Adrenal gland (tissue), 9 donors: ENCODE measurements at regions not wholly inside any gene's neighbourhood (a gene's known extent, or its start where the extent isn't known, plus 50 kb on each side); places are given as distances from the start of the nearest gene placed in this dataset.
A peak's percentile ranks its signal among the peaks of the same experiment; 100 is the strongest.

Source experiments
- DNase-seq, 7 donors: peaks; one replicate each; pipeline ENCODE4 v3.0.0-alpha.2; 2019 to 2020
- H3K27ac ChIP-seq, 5 donors: fragments of 200-600 bp; sonication (generic) in 4 of 5; 1 replicate in 3 of 5; 2 replicates in 2 of 5; pipeline versions ENCODE4 v1.5.1 to v1.8.0; 2016 to 2020; ENCODE audit warnings: mild to moderate bottlenecking in 1 of 5
- H3K27me3 ChIP-seq: fragments of 200-600 bp; 2 replicates; pipeline ENCODE4 v1.8.0; 2021
- H3K36me3 ChIP-seq, 2 donors: fragments of 200-600 bp; replicated peaks in 1 of 2; 1 replicate in 1 of 2; 2 replicates in 1 of 2; pipeline versions ENCODE4 v1.5.1 to v1.8.0; 2018 to 2022
- H3K4me1 ChIP-seq, 2 donors: fragments of 200-600 bp; replicated peaks in 1 of 2; 1 replicate in 1 of 2; 2 replicates in 1 of 2; pipeline versions ENCODE4 v1.5.1 to v1.8.0; 2018 to 2021
- H3K4me3 ChIP-seq, 4 donors: fragments of 200-600 bp; sonication (generic) in 3 of 4; one replicate each; pipeline ENCODE4 v1.5.1; 2016 to 2018
- H3K9me3 ChIP-seq, 3 donors: fragments of 200-600 bp; sonication (generic) in 1 of 3; replicated peaks in 1 of 3; 1 replicate in 2 of 3; 2 replicates in 1 of 3; pipeline versions ENCODE4 v1.5.1 to v1.8.0; 2016 to 2021
- CTCF ChIP-seq, 6 experiments: fragments of 450-650 bp in 4 of 6; fragments of 200-600 bp in 2 of 6; sonication (generic) in 1 of 6; IDR thresholded peaks; 1 replicate in 5 of 6; 2 replicates in 1 of 6; pipeline versions ENCODE4 v1.5.1 to v1.8.0; 2016 to 2021; ENCODE audit warnings: antibody characterized with exemption in 6 of 6, mild to moderate bottlenecking in 2 of 6, moderate library complexity in 1 of 6
- POLR2A ChIP-seq, 2 donors: fragments of 450-650 bp; IDR thresholded peaks; one replicate each; pipeline ENCODE4 v1.6.1; 2017; ENCODE audit warnings: antibody characterized with exemption in 2 of 2, mild to moderate bottlenecking in 2 of 2, moderate library complexity in 1 of 2
- WGBS, 4 donors: extraction: QIAGEN DNeasy Blood & Tissue Kit in 2 of 4; methylation state at CpG; one replicate each; pipeline versions ENCODE4 v1.1.5 to v1.1.7; 2013 to 2017; 5-methylcytosine and 5-hydroxymethylcytosine counted together
- intact Hi-C, 2 donors: fragments of 100-400 bp; cut with DNase I; formaldehyde crosslinking; loops; one replicate each; pipeline versions ENCODE4 v1.14.1 to v1.15.0; 2022 to 2023
- donor health status: healthy with polysubstance abuse.
- donor health status: Bipolar disorder and iron deficiency.
- donor health status: DM: yes; HTN: yes; CAD: no.
- donor health status: DM: no; HTN: no; CAD: no.
- donor health status: DM: no; HTN: no; CAD: no.

- no peak for TF ChIP-seq CTCF (IDR thresholded peaks at IDR 0.05)
- TF ChIP-seq POLR2A (IDR thresholded peaks at IDR 0.05): no peak
- no peak for DNase-seq
- Histone ChIP-seq H3K9me3 (no peaks in the 10 kb centered on the region), H3K4me1 (peaks cover 18 to 34% of the 10 kb centered on the region in 2 donors), H3K36me3 (no peaks in the 10 kb centered on the region), H3K27me3 (no peaks in the 10 kb centered on the region), H3K27ac (no peak overlapping the region), H3K4me3 (no peak overlapping the region)
- WGBS, 4 donors: 72 to 79% (median 77%) methylated on average over 9 of the region's 9 CpGs
- intact Hi-C loops: no loop called here
Measured at GRCh38 chr12:115001571-115002180, 317.7 kb upstream of the TBX3 start.

GRCh38 chr12:115000038-115000437 lies 316.1 kb upstream of the TBX3 start:
- intact Hi-C loops: no loop called here
- peak; percentile 45 to 80 (median 63) for DNase-seq
- Histone ChIP-seq H3K36me3 (no peaks in the 10 kb centered on the region), H3K27me3 (no peaks in the 10 kb centered on the region), H3K4me3 (no peak overlapping the region), H3K27ac (peak overlapping the region in 2 of 5 donors; percentile 60 to 62), H3K9me3 (no peaks in the 10 kb centered on the region), H3K4me1 (peaks cover 18 to 34% of the 10 kb centered on the region in 2 donors)
- no peak for TF ChIP-seq CTCF (IDR thresholded peaks at IDR 0.05)
- TF ChIP-seq POLR2A (IDR thresholded peaks at IDR 0.05): no peak
- 26 to 44% (median 28%) methylated on average over 4 of the region's 4 CpGs for WGBS, 4 donors

- intact Hi-C loops: no loop called here
- 20 to 34% (median 23%) methylated on average over 3 of the region's 3 CpGs for whole genome bisulfite sequencing, 4 donors
- Histone ChIP-seq H3K27me3 (no peaks in the 10 kb centered on the region), H3K4me1 (peaks cover 8 to 27% of the 10 kb centered on the region in 2 donors), H3K27ac (peak overlapping the region in 3 of 5 donors; percentile 13 to 62 (median 60)), H3K4me3 (no peak overlapping the region), H3K9me3 (no peaks in the 10 kb centered on the region), H3K36me3 (no peaks in the 10 kb centered on the region)
- DNase-seq: no peak
- no peak for TF ChIP-seq CTCF (IDR thresholded peaks at IDR 0.05)
- TF ChIP-seq POLR2A (IDR thresholded peaks at IDR 0.05): no peak
Measured at GRCh38 chr12:114998750-114999128, 314.8 kb upstream of the TBX3 start.

GRCh38 chr12:114998118-114998749 lies 314.3 kb upstream of the TBX3 start:
- Histone ChIP-seq H3K36me3 (no peaks in the 10 kb centered on the region), H3K9me3 (no peaks in the 10 kb centered on the region), H3K4me1 (peaks cover 6 to 31% of the 10 kb centered on the region in 2 donors), H3K27ac (peak overlapping the region in 3 of 5 donors; percentile 13 to 62 (median 60)), H3K27me3 (no peaks in the 10 kb centered on the region), H3K4me3 (no peak overlapping the region)
- WGBS, 4 donors: 23 to 42% (median 27%) methylated on average over 2 of the region's 2 CpGs
- intact Hi-C loops: no loop called here
- TF ChIP-seq CTCF (IDR thresholded peaks at IDR 0.05) (no peak), POLR2A (IDR thresholded peaks at IDR 0.05) (no peak)
- peak in 3 of 7 donors; percentile 44 to 57 (median 56) for DNase-seq
